HCEC 1CT (cell line): ENCODE measurements at regions not wholly inside any gene's neighbourhood (a gene's known extent, or its start where the extent isn't known, plus 50 kb on each side); places are given as distances from the start of the nearest gene placed in this dataset.
"Not testable (repeated sequence)": the region's sequence is repeated elsewhere in the genome, so short reads cannot be mapped to it uniquely, and the experiment has no call there.

Experiments used
- DNase-seq: peaks from one replicate; pipeline ENCODE4 v3.0.0-alpha.2; 2017

DNA sequence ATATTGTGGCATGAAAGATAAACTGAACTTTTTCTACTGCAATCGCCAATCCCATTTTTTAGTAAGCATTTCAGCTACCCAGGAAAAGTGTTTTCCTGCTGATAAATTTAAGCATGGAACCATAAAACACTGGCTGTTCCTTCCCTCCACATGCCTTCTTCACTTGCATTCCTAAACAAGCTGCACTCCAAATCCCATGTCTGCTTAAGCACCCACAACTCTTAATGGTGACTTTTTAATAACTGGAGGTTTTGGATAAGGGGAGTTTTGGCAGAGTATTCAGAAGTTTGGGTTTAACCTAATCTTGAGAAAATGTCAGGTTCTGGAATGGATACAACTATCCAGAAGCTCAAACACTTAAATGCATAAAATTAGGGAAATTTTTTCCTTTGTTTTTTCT, 345.6 kb upstream of the CA10 start:
- no peak for DNase-seq

DNA sequence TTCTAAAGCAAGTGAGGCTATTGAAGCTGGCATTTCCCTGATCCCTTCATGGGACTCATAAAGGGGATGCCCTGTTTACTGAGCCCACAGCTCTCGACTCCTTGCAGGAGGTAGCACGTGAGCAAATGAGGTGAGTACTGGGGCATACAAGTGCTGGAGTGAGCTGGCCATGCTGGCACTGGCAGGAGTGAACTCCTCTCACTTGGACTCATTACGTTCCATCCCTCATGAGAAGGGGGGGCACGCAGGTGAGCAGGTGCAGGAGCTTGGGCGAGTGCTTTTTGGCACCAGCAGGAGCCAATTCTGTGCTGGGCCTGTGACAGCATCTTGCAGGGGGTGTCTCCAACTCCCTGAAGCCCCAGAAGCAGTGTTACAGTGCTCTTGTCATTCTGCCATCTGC, 337.1 kb upstream of the CA10 start:
- no peak for DNase-seq

DNA sequence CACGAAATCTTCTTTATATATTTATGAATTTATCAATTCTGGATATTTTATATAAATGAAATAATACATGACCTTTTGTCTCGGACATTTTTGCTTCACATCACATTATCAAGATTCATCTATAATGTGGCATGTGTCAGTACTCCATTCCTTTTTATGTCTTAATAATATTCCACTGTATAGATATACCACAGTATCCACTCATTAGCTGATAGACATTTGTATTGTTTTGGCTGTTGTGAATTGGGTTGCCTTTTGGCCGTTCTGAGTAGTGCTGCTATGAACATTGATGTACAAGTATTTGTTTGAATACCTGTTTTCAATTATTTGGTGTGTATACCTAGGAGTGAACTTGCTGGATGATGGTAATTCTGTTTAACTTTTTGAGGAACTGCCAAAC, 323.8 kb upstream of the CA10 start:
- DNase-seq, result no peak

DNA sequence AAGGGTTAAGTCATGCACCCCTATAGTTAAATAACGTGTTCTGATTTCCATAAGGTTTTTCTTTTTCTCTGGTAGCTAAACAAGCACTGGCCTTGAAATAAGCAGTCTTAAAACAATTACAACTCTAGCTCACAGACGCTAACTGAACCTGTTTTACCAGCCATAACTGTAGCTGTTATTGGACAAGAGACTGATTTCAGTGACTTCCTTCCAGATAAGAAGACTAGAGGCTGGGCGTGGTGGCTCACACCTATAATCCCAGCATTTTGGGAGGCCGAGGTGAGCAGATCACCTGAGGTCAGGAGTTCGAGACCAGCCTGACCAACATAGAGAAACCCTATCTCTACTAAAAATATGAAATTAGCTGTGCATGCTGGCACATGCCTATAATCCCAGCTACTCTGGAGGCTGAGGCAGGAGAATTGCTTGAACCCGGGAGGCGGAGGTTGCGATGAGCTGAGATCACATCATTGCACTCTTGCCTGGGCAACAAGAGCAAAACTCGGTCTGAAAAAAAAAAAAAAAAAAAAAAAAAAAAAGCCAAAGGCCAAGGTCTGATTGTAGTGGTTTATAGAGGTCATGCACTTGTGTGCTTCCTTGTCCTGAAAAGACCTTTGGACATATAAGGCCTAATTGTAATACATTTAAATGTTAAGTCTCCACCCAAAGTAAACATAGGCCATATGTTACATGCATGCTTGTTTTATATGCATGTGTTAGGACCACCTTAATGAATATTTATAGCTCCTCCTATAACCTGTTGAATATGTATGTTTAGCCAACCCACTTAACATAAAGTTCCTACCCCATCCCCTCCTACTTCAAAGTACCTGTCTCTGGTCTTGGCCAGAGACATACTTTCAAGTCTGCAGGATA, 319.5 kb upstream of the CA10 start:
- DNase-seq, result no peak

GRCh38 chr17:52476638-52477313, 318.3 kb upstream of the CA10 start:
- no peak for DNase-seq

- no peak for DNase-seq
These were observed 312.0 kb upstream of the CA10 start for GRCh38 chr17:52470553-52470952.

- DNase-seq, result no peak
These were observed 306.9 kb upstream of the CA10 start for GRCh38 chr17:52465407-52465806.

DNA sequence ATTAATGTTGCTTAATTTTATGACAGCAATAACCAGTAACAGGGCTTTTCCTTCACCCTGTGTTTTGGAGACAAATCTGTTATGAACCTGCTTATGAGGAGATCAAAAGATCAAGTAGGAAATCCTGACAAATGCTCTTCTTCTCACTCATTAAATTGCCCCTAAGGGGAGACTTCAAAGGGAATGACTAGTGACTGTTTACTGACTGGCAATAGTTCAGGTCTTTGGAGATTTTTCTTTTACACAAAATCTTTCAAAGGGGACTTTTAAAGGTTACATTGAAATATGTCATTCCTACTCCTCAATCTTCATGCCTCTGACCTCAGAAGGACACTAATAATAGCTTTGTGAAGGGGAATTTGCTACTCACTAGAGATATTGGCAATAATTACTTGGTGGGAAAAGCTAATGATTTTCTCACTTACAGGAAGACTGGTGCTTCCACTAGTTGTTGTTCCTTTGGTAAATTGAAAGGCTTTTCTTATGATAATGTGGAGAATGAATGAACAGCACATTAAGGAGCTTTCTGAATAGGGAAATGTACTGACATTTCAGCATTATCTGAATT, 292.9 kb upstream of the CA10 start:
- DNase-seq, result no peak

DNA sequence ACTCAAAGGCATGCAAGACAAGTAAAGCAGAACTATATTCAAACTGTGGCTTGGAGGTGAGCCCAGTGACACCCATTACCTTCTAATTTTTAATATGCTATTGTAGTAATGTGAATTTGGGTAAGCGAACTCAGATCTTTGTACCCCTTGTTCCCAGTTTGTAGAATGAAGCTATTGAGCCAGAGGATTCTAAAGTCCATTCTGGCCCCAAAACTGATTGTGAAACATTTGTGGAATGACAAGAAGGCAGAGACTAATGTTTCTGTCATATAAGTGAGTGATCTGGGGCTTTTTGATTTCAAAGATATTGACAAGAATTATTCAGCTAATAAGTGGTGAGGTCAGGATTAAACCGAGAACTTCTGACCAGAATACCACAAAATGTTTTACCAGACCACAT, 283.8 kb upstream of the CA10 start:
- DNase-seq, result no peak

- no peak for DNase-seq
These were observed 262.1 kb upstream of the CA10 start for GRCh38 chr17:52420555-52421078.

GRCh38 chr17:52419229-52419641, 260.7 kb upstream of the CA10 start:
- DNase-seq, result no peak

DNA sequence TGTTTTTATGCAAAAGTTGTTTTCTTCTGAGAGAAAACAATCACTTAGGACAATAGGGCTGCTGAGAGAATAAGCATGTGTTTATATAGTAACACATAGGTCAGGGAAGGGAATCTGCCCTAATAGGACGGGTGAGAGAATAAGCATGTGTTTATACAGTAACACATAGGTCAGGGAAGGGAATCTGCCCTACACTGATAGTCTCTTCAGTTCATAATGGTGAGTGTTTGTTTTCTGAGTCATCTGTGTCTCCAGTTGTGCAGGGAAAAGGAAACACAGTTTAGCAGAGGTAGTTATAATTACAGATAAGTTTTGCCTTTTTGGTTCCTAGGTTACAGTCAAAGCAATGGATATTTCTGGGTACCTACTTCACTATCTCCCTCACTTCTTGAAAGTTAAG, 252.3 kb upstream of the CA10 start:
- no peak for DNase-seq

DNA sequence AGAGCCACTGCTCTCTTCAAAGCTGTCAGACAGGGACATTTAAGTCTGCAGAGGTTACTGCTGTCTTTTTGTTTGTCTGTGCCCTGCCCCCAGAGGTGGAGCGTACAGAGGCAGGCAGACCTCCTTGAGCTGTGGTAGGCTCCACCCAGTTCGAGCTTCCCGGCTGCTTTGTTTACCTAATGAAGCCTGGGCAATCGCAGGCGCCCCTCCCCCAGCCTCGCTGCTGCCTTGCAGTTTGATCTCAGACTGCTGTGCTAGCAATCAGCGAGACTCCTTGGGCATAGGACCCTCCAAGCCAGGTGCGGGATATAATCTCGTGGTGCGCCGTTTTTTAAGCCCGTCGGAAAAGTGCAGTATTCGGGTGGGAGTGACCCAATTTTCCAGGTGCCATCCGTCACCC, 250.7 kb upstream of the CA10 start:
- DNase-seq, result not testable (repeated sequence)

DNA sequence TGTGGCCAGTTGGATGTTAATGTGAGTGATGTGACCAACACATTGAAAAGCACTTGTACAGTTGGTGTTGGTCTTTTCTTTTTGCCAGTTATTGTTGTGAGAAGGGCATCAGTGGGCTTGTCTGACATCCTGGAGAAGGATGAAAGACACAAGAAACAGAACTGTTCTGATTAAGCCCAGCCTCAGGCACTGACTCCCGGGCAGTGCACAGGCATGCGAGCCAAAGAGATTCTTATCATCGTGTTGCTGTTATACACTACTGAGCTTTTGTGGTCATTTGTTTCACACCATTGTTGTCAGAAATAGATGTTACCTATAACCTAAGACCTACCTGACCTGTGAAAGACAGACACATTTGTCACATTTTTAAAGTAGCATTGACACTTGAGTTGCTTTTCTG, 236.8 kb upstream of the CA10 start:
- DNase-seq, result no peak

DNA sequence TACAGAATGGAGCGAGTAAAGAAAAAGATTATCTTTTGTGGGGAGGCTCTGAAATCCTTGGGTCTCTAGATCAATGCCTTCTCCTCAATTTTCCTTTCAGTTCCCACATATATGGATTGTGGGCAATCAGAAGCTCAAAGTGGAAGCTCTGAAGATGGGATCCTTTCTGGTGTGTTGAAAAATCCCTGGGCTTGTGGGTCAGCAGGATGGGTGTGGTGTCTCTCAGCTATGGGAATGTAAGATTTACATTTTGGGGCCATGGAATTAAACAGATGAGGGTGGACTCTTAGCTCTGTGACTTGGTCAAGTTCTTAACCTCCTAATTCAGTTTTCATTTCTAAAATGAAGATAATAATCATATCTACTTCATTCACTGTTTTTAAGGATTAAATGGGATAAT, 231.9 kb upstream of the CA10 start:
- no peak for DNase-seq

- DNase-seq, result no peak
These were observed 231.1 kb upstream of the CA10 start for GRCh38 chr17:52389632-52390031.

DNA sequence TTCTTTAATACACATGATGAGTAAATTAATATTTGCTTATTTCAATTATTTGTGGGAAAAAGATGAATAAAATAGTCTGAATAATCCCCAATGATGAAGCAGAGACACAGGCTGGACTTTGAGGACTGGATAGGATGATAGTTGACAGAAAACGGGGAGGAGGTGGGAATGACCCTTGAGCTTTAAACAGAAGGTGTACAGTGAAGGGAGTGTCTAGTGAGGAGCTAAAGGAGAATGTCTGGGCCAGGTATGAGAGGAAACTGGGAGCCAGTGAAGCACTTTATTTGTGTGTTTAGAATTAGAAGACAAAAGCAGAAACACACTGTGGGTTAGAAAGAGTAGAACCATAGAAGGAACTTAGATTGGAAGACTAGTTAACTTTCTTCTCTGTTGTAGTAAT, 230.4 kb upstream of the CA10 start:
- DNase-seq, result no peak

GRCh38 chr17:52384695-52385094, 226.2 kb upstream of the CA10 start:
- no peak for DNase-seq

DNA sequence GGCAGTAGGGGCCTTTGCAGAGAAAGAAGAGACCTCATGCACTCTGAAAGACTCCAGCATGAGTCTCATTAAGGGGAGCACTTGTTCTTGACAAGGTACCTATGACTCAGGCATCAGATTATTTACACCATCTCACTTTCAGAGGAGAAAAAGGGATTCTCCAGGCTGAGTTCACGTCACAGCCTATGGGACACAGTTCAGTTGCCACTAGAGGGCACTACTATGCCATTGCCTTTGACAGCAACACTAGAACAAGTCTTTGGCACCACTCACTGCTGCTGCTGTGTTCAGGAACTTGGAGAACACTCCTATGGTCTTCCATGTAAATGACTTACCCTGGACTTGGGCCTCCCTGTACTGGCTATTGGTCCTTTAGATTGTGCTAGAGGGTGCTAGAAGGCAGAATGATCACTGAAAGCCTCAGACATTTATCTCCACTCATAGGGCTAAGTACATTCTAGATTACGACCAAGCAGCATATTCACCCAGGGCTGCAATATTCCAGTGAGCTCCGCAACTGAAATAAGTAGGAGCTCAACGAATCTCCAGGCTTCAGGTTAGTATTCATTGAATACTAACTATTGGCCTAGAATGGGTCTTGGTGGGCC, 225.1 kb upstream of the CA10 start:
- DNase-seq, result peak; percentile 2

GRCh38 chr17:52378860-52379259, 220.3 kb upstream of the CA10 start:
- no peak for DNase-seq

DNA sequence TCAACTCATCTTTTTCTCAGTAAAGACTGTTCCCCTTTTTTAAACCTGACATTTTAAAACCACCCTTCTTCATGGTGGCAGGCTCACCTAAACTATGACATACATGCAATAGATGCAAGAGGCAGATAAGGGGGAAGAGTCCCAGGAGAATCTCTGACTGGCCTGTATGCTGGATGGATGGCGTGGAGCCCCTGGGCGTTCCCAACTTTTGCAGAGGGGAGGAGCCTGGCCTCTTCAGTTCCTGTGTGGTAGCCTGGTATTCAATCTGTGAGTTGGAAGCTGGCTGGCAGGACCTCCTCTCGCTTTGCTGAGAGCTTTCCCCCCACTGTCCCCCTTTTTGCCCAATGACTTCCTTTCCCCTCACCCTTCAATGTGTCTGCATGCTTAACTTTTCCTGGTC, 217.6 kb upstream of the CA10 start:
- no peak for DNase-seq

- no peak for DNase-seq
These were observed 210.4 kb upstream of the CA10 start for GRCh38 chr17:52368886-52369285.

DNA sequence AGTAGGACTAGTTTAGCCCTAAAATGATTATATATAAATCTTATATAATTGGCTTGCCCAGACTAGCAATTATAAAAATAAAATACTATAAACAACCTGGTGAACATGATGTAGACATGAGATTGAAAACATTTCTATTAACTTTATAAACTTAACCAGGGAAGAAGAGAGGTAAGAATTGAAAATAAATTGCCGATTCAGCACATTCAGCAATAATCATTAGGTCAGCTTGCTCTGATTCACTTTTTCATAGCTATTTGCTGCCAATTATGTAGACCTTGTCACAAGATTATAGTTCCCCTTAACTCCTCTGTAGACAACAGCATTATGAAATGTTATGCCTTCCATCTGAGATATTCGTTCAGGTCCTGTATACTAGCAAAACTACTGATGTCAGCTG, 199.3 kb upstream of the CA10 start:
- no peak for DNase-seq

- no peak for DNase-seq
These were observed 178.3 kb upstream of the CA10 start for GRCh38 chr17:52336796-52337195.
